ENCODE measurements at regions not wholly inside any gene's neighbourhood (a gene's known extent, or its start where the extent isn't known, plus 50 kb on each side); places are given as distances from the start of the nearest gene placed in this dataset.

- TF ChIP-seq CTCF (conservative IDR thresholded peaks at IDR 0.05 in 1 of 2, IDR thresholded peaks at IDR 0.05 in 1 of 2; ENCODE audit: low read depth in 1 of 2, low read length in 2 of 2): no peak
- TF ChIP-seq EZH2 (IDR thresholded peaks at IDR 0.05; ENCODE audit: low read length, missing control alignments): no peak
These were observed 498.1 kb upstream of the PSMD7 start for GRCh38 chr16:73798471-73798870.

Data from fibroblast of lung (primary cell).